Cerebellar cortex (tissue), 1 donor: ENCODE measurements at regions not wholly inside any gene's neighbourhood (a gene's known extent, or its start where the extent isn't known, plus 50 kb on each side); places are given as distances from the start of the nearest gene placed in this dataset.

ENCODE experiments used
- DNase-seq: peaks from one replicate; pipeline ENCODE4 v3.0.0-alpha.2; 2015; ENCODE audit warnings: low spot score

DNA sequence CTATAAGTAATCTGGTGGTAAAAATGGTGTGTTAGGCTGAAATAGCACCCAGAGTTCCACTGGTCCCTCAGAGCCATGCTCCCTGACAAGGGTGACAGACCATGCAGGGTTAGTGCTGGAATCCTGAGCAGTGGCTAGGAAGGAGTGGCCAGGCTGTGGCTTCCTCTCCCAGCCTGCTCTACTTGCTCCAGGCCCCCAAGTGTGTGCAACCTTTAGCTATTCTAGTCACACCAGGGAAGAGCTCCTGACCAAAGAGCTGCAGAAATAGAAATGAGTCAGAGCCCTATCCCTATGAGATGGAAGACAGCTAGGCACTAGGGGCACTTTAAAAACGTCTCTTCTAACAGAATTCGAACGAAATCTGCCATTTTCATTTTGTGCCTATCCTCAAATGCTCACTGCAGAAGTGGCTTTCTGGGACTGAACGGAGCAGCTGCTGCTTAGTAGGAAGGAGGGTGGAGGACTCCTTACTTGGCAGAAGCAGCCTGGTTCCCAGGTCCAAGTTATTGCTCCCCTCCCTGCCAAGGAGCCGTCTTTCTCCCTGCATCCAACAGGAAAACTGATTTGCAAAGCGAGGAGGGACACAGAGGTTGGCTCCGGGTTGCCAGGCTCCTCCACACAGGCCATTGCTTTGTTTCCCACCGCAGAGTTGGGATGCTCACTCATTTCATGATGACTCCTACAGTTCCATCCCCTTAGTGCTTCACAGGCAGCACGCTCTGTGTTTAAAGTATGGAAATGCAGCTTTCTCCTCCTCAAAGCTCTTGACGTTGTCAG lies 754.5 kb downstream of the C6orf118 start:
- peak; percentile 58 for DNase-seq

- DNase-seq = no peak
Observed at GRCh38 chr6:164554226-164554625, 755.2 kb downstream of the C6orf118 start.

- no peak for DNase-seq
Observed at GRCh38 chr6:164551706-164552105, 757.7 kb downstream of the C6orf118 start.

GRCh38 chr6:164547076-164547475 lies 762.3 kb downstream of the C6orf118 start:
- no peak for DNase-seq

- no peak for DNase-seq
Observed at GRCh38 chr6:164546263-164546662, 763.1 kb downstream of the C6orf118 start.

- DNase-seq = no peak
Observed at GRCh38 chr6:164534070-164534766, 775.2 kb downstream of the C6orf118 start.

GRCh38 chr6:164533045-164533362 lies 776.4 kb downstream of the C6orf118 start:
- DNase-seq = peak; percentile 4

DNA sequence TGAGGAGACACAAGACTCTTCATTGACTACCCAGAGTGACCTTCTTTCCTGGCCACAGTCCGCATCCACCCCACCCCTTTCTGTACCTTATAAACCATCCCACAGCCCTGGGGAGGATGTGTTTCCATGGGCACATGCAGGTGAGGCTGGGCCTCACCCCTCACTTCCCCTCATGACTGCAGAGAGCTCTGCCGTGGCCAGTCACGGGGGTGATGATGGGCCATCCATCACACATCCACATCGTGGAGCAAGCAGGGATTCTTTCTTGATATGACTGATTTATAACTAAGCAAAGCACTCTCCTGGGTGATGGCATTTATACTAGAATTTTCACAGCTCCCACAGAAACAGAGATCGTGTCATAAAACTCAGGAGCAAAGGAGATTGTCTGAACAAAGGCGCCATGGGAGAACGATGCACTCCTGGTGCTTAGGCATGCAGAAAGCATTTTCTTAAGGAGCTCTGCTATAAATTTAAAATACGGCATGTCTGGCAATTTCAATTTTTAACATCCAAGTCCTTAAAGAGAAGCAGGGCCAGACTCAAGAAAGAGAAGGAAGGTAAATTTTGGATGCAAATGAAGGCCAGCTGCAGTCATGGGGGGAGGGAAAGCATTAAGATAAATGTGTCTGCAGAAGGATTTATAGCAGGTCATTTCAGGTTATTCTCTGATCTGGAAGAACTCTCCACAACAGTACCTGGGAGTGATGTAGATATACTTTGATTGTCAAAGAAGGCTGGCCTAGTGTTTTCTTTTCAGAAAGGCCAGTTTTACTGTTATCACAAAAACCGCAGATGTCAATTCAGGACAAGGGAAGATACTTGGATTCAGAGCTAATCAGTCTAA lies 777.0 kb downstream of the C6orf118 start:
- no peak for DNase-seq

GRCh38 chr6:164531736-164532135 lies 777.7 kb downstream of the C6orf118 start:
- no peak for DNase-seq

- no peak for DNase-seq
Observed at GRCh38 chr6:164528539-164528938, 780.9 kb downstream of the C6orf118 start.

DNA sequence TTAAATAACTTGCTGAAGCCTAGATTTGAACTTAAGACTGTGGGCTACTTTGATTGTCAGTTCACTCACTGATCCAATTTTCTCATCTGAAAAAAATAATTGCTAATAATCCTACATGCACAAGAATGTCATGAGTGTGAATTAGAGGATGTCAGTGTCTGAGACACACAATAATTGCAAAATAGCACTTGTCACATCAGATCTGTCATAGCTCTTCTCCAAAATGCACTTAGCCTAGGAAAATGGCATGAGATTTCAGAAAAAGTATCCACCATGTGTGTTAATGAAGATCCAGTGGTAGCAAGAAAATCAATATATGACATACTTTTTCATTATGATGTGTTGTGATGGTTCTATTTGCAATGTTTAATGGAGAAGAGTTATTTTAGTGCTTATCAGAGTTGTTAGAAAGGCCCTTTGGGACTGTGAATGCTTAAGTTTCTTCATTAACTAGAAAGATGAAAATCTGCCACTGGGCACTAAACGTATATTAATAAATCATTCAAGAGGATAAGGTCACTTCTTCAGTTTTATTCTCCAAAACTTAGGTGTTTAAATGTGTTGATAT lies 786.2 kb downstream of the C6orf118 start:
- DNase-seq = no peak

- DNase-seq = no peak
Observed at GRCh38 chr6:164520916-164521315, 788.5 kb downstream of the C6orf118 start.

DNA sequence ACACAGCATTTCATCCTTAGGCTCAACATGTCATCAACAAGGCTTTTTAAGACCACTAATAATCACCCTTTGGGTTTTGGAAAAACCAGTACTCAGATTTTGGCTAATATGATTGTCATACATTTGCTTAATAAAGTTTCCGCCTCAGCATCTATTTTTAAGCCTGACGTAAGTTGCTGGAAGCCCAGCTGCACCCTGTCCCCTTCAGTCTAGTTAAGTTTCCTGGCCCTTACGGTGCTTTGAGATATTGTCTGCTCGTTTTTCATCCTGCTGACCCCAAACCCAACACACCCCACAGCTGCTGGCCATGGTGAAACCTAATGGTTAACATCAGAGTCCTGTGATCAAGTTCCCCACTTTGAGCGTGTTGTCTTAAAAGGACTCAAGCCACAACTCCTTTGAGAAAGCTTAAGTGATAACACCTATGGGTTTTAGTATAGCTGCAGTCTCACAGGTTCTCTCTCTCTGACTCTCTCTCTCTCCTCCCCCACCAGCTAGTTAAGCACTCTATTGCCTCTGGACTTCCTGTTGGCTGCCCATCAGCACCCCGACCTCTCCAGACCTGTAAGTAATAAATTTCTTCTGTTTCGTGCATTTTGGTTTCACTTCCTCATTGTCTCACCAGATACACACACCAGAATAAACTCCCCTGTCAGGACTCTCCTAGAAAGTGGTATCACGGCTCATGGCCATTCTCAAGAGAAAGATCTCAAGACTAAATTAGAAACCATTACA lies 802.0 kb downstream of the C6orf118 start:
- no peak for DNase-seq

DNA sequence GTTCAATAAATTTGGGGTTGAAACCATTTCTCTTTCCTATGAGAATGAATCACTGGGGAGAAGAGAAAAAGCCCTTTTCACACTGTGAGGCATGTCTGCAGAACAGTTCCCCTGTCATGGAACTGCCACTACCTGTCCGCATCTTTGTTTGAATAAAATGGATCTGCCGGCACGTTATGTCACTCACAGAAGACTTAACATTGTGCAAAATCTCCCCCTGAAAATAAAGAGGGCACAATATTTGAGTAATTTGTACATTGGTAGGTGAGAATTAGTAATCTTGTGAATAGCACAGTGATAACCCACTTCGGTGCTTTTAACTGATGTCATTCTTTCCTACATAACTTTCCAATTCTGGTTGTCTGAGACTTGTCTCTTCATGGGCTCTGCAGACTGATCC lies 804.0 kb downstream of the C6orf118 start:
- no peak for DNase-seq

DNA sequence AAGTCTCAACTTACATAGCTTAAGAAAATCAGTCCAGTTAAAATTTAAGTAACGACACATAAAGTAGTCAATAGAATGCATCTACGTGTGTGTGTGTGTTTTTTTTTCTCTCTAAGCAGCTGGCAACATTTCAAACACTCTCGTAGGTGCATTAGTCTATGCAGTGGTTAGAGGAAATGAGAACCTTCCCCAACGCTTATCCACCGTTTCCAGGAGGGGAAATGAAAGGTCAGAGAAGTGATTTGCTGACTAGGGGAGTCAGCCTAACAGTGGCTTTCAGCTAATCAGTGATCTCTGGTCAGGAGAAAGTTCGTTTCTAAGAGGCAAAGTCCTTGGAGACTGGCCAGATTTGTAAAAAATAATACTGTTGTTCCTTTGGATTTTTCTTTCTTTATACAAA lies 806.6 kb downstream of the C6orf118 start:
- no peak for DNase-seq

- DNase-seq = no peak
Observed at GRCh38 chr6:164495882-164496495, 813.4 kb downstream of the C6orf118 start.

GRCh38 chr6:164478426-164478825 lies 831.0 kb downstream of the C6orf118 start:
- DNase-seq = no peak

DNA sequence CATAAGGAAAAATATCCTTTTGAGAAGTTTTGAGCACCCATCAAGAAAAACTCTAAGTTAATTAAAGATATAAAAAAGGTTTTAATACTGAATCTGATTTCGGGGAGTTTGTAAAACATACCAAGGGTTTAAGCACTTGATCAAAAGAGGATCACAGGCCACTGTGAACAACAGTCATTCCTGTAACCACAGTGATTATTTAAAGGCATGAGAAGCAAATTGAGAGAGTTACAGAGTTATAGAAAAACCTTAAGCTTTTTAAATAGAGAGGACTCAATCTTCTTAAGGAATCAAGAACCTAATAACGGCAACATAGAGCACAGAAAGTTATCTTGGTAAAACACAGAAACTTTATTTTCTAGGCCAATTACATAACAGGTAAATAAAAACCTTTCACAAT lies 831.6 kb downstream of the C6orf118 start:
- no peak for DNase-seq

GRCh38 chr6:164477101-164477500 lies 832.3 kb downstream of the C6orf118 start:
- no peak for DNase-seq

DNA sequence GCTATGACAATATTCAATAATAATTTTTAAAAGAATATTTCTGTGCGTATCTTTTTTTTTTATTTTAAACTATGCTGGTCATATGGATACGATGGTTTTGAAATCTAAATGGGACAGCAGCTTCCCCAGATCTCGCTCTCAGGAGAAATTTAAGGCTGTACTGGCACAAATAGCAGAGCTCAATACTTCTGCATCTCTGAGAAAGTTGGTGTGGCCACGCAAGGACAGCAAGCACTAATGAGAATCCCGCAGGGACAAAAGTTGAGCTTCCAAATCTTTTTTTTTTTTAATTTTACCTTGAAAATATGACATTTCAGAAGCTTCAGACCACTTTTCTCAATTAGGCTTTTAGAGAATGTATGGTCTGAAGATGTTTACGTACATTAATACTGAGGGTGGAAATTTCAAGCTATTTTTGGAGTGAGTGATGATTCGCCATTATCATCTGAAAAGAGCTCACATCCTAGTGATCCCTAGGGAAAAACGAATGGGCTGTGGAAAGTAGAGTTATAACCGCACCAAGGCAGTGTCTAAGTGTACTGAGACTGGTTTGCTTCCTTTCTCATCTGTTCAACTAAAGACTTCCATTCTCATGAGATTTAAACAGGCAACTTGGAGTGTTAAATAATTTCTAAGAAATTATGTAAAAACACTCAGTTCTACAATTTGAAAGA lies 840.0 kb downstream of the C6orf118 start:
- no peak for DNase-seq

- no peak for DNase-seq
Observed at GRCh38 chr6:164455835-164456234, 853.6 kb downstream of the C6orf118 start.
